ENCODE measurements at regions not wholly inside any gene's neighbourhood (a gene's known extent, or its start where the extent isn't known, plus 50 kb on each side); places are given as distances from the start of the nearest gene placed in this dataset.

GRCh38 chr1:93022580-93022979 lies 56.5 kb upstream of the MTF2 start:
- TF ChIP-seq, protein P1, sequence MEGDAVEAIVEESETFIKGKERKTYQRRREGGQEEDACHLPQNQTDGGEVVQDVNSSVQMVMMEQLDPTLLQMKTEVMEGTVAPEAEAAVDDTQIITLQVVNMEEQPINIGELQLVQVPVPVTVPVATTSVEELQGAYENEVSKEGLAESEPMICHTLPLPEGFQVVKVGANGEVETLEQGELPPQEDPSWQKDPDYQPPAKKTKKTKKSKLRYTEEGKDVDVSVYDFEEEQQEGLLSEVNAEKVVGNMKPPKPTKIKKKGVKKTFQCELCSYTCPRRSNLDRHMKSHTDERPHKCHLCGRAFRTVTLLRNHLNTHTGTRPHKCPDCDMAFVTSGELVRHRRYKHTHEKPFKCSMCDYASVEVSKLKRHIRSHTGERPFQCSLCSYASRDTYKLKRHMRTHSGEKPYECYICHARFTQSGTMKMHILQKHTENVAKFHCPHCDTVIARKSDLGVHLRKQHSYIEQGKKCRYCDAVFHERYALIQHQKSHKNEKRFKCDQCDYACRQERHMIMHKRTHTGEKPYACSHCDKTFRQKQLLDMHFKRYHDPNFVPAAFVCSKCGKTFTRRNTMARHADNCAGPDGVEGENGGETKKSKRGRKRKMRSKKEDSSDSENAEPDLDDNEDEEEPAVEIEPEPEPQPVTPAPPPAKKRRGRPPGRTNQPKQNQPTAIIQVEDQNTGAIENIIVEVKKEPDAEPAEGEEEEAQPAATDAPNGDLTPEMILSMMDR (conservative IDR thresholded peaks at IDR 0.05; ENCODE audit: low read depth, low read length) = no peak
- TF ChIP-seq EZH2 (IDR thresholded peaks at IDR 0.05; ENCODE audit: borderline replicate concordance, low read depth, low read length, poor library complexity, severe bottlenecking) = no peak

All from A673 (cell line).